Stimulated activated CD4-positive, alpha-beta T cell treated with anti-CD3 and anti-CD28 coated beads, Interleukin-4, amount 100 ng/mL, for 24 hours (primary cell): ENCODE measurements at regions not wholly inside any gene's neighbourhood (a gene's known extent, or its start where the extent isn't known, plus 50 kb on each side); places are given as distances from the start of the nearest gene placed in this dataset.

ENCODE experiments used
- DNase-seq: peaks from one replicate; pipeline ENCODE4 v3.0.0-alpha.2; 2020

DNA sequence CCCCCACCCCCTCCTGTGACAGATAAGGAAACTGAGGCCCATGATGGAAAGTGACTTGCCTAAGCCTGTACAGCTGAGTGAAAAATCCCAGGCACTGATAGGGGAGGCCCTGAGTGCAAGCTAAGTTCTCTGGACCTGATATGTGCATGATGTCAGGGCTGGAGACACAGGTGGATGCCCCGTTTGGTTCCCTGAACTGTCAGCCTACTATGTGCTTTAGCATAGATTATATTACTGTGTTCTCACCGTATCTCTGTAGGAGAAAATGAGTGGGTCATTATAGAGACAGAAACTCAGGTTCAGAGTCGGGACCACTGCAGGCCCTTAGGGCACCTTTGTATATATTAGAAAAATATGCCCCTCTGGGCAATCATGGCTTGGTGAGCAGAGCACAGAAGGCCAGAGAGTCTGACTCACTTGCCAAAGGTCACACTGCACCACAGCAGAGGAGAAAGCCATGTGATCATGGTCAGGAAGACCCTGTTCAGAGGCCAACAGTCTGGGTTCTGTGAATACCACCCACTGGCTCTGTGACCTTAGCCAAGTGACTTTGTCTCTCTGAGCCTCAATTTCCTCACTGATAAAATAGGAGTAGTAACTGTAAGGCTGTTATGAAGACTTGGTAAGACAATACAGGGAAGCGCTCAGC, 145.8 kb upstream of the WNT4 start:
- DNase-seq: no peak

DNA sequence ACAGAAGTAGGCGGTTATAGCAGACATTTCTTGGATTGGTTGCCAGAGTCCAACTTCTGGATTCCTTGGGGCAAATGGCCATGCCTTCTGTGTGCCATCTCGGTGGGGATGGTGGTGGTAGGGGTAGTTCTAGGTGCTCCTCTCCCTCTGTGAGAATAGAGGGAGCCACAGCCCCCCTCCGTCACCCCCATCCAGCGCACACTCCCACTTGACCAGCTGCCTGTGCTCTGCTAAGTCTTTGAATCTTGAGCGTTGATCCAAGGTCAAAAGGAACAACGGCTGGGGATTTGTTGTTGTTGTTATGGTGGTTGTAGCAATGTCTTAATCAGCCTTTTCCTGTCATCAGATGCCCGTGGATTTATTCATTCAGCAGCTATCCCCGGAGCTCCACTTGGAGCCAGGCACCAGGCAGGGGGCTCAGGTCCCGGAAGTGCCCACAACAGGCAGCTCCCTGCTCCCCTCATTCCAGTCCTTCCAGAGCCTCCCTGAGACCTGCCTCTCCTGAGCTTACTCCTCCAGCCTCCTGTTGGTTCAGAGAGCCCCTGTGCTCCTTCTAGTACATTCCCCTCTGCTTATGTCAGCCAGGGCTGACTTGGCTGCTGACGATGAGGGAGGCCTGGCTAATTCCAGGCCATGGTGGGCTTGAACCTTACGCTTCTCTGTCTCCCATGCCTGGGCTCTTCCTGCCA, 146.6 kb upstream of the WNT4 start:
- DNase-seq: no peak

DNA sequence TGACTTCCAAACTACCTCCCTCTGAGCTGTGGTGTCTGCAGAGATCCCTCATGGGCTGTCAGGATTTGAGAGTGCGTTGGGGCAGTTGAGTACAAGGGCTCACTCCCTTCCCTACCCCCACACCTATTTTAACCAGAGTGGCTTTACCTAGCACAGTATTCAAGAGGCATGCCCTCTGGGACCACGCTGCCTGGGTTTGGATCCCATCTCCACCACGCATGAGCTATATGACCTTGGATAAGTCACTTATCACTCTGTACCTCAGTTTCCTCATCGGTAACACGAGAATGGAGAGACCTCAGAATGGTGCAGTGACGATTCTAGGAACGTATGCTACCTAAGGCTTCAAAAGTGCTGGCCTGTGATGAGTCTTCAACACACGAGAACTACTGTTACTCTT, 147.3 kb upstream of the WNT4 start:
- DNase-seq: no peak

GRCh38 chr1:22290611-22291010, 147.7 kb upstream of the WNT4 start:
- DNase-seq: no peak

DNA sequence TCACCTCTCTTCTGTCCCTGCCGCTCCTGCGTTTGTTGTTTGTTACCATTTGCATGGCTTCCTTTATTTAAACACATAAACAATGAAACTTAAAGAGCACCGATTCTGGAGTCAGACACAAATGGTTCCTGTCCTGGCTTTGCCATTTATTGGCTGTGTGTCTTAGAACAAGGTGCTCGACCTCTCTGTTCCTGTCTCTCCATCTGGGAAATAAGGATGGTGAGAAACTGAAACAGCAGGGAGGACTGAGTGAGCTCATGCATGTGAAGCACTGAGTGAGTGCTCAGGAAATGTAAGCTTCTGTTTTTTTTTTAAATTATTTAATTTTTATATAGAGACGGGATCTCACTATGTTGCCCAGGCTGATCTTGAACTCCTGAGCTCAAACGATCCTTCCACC, 148.2 kb upstream of the WNT4 start:
- DNase-seq: no peak

GRCh38 chr1:22291494-22291893, 148.6 kb upstream of the WNT4 start:
- no peak for DNase-seq

DNA sequence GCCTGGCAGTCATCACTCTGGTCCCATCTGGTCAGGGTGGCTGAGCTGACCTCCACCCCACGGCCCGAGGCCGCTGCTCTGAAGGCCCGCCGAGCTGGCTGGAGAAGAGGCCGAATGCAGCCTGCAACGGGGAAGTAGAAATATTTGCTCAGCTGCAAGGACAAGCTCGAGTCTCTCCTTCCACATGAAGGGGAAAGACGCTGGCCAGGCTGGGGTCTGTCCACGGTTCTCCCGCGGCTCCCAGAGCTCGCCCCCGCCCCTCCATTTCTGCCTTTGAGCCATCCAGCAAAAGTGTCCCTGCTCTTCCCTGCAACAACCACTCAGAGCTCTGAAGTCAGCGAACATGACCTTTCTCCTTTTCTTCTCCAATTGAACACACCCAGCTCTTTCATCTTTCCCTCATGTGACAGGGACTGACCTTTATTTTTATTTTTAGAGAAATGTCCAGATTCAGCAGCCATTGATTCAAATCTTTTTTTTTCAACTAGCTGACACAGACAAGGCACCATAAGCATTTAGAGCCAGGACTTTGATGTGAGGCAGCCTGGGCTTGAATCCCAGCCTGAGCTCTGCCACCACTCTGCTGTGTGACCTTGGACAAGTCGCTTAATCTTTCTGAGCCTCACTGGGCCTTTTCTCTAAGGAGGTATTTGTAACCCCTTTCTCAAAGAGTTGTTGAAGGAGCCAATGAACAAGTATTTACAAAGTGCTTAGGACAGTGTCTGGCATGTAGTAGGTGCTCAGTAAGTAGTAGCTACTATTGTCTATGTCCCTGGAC, 149.3 kb upstream of the WNT4 start:
- no peak for DNase-seq

DNA sequence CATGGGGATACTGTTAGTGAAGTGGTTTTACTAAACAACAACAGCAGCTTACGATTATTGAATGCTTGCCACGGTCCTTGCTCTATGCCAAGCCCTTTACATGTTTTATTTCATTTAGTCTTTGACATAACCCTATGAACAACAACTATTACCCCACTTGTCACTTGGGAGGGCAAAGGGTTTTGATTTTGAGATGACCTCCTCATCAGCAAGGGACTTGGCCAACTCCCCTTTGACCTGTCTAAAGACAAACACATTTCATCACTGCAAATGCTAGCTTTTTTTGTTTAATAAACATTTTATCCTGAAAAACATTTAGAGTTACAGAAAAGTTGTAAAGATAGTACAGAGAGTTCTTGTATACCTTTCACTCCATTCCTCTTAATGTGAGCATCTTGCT, 152.5 kb upstream of the WNT4 start:
- no peak for DNase-seq

GRCh38 chr1:22295856-22296255, 153.0 kb upstream of the WNT4 start:
- no peak for DNase-seq

DNA sequence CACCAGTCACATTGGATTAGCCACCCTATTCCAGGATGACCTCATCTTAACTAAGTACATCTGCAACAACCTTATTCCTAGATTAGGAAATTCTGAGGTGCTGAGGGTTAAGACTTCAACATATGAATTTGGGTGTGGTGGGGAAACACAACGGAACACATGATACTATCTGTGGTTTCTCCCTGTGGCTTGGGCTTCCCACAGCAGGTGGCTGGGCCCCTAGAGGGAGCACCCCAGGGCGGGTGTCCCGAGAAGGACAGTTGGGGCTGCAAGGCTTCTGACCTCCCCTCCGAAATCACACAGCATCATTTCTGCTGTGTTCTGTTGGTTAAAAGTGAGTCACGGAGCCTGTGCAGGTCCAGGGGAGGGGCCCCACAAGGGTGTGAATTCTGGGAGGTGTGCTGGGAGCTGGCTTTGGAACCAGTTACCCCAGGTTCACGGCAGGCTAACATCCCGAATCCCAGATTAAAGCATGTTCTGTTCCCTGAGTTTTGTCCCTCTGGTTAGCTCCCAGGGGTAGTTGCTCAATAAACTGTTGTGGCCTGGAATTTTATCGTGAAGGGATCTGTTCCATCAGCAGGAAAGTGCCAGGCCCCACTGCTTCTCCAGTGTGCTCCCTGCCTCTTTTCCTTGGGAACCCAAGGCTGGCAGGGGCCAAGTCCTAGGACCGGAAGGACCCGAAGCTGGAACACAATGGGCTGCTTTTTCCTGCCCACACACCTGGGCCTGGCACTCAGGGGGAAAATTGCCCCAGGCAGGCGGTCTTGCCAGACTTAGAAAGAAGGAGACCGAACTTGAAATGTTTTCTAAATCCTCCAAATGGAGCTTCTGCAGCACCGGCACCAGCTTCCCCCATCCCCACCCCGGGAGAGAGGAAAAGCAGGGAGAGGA, 154.0 kb upstream of the WNT4 start:
- no peak for DNase-seq

- DNase-seq: no peak
These were observed 153.7 kb upstream of the ZBTB40 start for GRCh38 chr1:22297999-22298398.

GRCh38 chr1:22303816-22304215, 147.8 kb upstream of the ZBTB40 start:
- DNase-seq: no peak

GRCh38 chr1:22309572-22309971, 142.1 kb upstream of the ZBTB40 start:
- no peak for DNase-seq

- DNase-seq: no peak
These were observed 140.2 kb upstream of the ZBTB40 start for GRCh38 chr1:22311461-22311860.

DNA sequence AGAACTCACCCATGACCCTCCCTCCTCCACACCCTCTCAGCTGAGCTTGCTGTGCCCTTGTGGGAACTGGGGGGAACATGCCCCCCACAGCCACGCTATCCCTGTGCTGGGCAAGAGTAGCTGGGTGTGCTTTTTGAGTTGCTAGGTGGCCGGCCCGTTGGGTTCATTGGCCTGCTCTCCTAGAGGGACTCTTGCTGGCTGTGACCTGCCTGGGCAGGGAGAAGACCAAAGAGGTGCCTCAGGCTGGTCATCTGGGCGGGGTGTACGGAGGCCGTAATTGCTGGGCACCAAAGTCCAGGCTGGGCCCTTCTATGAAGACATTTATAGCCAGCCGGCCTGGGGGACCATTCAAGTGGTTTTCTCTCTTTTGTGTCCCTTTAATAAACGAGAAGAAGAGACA, 138.3 kb upstream of the ZBTB40 start:
- DNase-seq: no peak

- DNase-seq: no peak
These were observed 136.9 kb upstream of the ZBTB40 start for GRCh38 chr1:22314706-22315105.

DNA sequence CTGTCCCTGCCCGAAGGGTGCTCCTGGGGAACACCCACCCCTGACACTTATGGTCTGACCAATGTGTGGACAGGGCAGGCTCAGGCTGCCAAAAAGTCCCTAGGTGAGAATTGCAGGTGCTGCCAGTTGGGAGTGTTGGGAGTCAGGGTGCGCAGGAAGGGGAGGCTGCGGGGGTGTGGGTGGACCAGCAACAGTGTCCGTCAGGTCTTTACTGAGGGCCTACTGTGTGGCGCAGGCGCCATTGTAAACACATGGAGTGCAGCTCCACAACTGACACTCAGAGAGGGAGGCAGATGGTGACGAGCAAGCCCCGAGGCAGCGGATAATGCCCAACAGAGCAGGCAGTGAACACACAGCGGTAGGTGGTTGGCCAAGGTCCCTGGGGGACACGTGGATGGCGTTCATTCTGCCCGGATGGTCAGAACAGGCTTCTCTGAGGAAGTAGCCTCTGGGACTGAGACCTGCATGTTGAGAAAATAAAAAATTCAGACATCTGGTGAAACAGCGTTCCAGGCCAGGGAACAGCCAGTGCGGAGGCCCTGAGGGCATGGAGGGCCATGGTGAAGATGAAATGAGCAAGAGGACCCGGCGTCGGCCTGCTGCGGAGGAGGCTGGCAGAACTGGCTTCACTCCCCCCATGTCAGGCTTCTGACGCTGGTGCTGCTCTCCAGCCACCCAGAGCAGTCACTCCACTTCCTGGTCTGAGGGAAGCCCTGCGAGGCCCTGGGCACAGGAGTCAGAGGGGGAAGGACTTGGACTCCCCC, 136.2 kb upstream of the ZBTB40 start:
- DNase-seq: no peak

- DNase-seq: no peak
These were observed 134.3 kb upstream of the ZBTB40 start for GRCh38 chr1:22317231-22317919.

DNA sequence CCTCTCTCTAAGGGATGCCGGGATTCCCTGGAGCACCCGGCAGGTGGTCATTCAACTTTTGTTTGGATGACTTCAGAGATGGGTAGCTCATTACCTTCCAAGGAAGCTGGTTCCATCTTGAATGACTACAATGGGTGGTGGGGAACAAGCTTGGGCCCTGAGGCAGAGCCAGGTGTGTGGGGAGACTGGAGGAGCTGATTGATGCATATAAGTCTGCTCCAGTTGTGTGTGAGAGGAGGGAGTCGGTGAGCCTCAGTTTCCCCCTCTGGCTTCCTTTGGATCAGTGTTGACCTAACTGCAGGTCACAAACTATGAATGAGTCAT, 133.8 kb upstream of the ZBTB40 start:
- DNase-seq: no peak

DNA sequence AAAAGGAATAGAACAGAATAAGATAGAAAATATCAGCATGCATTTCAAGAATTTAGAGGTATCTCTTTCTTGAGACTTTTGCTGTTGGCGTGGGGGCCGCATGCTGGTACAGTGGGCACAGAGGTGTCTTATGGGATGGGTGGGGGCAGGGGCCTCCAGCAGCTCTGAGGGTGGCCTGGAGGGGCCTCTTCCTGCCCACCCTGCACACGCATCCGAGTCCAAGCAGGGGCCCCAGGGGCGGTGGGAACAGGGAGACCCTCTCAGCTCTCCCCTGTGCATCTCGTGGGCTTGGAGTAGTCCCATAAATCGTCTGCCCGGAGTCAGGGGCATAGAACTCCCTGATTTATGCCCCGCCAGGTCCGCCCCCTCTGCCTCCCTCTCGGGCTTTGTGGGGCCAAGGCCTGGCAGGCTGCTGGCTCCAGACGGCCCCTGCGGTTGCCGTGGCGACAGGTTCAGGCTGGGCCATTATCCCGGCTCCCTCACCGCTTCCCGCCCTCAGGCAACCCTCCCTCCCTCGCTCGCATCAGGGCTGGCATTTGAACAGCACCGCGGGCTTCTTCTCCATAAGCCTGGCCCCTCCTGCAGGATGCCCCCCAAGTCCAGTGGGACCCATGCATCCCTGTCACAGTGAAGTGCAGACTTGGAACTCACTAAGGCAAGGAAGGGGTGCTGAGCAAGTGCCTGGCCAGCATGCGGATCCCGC, 133.2 kb upstream of the ZBTB40 start:
- DNase-seq: no peak

DNA sequence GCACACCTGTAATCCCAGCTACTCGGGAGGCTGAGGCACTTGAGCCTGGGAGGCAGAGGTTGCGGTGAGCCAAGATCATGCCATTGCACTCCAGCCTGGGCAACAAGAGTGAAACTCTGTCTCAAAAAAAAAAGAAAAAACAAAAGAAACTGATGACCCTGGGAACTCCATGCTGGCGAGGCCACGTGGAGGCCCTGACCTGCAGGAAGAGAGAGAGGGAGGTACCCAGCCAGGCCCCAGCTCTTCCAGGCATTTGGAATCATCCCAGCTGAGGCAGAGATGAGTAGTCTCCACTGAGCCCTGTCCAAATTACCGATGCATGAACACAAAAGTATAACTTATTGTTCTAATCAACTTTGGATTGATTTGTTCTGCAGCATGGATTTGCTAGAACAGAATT, 132.0 kb upstream of the ZBTB40 start:
- DNase-seq: no peak
